H54 (cell line): ENCODE measurements at regions not wholly inside any gene's neighbourhood (a gene's known extent, or its start where the extent isn't known, plus 50 kb on each side); places are given as distances from the start of the nearest gene placed in this dataset.
"Not testable (repeated sequence)": the region's sequence is repeated elsewhere in the genome, so short reads cannot be mapped to it uniquely, and the experiment has no call there.

Experiments used
- DNase-seq: peaks from one replicate; pipeline ENCODE4 v3.0.0; 2011; ENCODE audit warnings: low spot score, mixed read lengths; ENCODE audit not compliant: insufficient read length
- FAIRE-seq: peaks from 3 replicates; lab custom pipeline; 2011; peaks lifted over from hg19 to GRCh38; lab: Jason Lieb, UNC
- POLR2A ChIP-seq: IDR thresholded peaks from 2 replicates; pipeline ENCODE4 v1.6.1; 2011; ENCODE audit warnings: low read depth, mild to moderate bottlenecking, low read length

DNA sequence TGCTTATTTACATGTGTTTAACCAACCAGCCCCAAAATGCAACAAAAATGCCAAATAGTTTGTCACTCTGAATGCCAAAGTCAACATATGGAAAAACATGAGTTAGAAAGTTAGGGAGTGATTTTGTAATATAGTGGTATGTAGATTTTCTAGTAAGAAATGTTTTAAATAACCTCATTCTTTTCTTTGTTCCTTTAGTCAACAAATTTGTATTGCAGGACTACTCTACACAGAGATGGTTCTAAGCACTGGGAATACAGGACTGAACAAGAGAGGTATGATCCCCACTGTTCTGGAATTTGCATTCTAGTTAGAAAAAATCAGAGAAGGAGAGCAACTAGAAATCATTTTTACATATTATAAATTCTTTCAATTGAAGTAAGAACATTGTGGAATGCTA is 218.8 kb upstream of the ANXA10 start:
- no peak for FAIRE-seq
- no peak for TF ChIP-seq POLR2A

DNA sequence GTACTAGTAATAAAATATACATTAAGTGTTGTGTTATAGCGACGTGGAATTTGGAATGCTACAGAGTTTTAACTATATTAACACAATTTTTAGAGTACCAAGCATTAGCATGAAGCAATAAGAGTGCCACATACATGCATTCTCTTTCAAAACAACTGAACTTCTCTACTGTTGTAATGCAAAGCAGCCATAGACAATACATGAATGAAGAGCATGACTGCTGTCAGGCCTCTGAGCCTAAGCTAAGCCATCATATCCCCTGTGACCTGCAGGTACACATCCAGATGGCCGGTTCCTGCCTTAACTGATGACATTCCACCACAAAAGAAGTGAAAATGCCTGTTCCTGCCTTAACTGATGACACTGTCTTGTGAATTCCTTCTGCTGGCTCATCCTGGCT is 216.2 kb upstream of the ANXA10 start:
- DNase-seq, FAIRE-seq: not testable (repeated sequence)

More for the DNA sequence above, 218.8 kb upstream of the ANXA10 start:
- no peak for DNase-seq

- not testable (repeated sequence) for FAIRE-seq, DNase-seq
These were observed 214.5 kb upstream of the ANXA10 start for GRCh38 chr4:167877826-167878225.

GRCh38 chr4:167883266-167883665 is 209.1 kb upstream of the ANXA10 start:
- DNase-seq (no peak), FAIRE-seq (no peak)
- no peak for TF ChIP-seq POLR2A

- DNase-seq (no peak), FAIRE-seq (no peak)
- TF ChIP-seq POLR2A = no peak
These were observed 207.3 kb upstream of the ANXA10 start for GRCh38 chr4:167885071-167885470.

- no peak for FAIRE-seq
- no peak for DNase-seq
- no peak for TF ChIP-seq POLR2A
These were observed 206.5 kb upstream of the ANXA10 start for GRCh38 chr4:167885872-167886271.

GRCh38 chr4:167887726-167888125 is 204.6 kb upstream of the ANXA10 start:
- no peak for DNase-seq
- no peak for FAIRE-seq
- no peak for TF ChIP-seq POLR2A

- FAIRE-seq (no peak), DNase-seq (no peak)
- TF ChIP-seq POLR2A = no peak
These were observed 202.1 kb upstream of the ANXA10 start for GRCh38 chr4:167890226-167890625.

GRCh38 chr4:167893531-167893930 is 198.8 kb upstream of the ANXA10 start:
- DNase-seq = no peak
- no peak for TF ChIP-seq POLR2A
- FAIRE-seq = no peak

DNA sequence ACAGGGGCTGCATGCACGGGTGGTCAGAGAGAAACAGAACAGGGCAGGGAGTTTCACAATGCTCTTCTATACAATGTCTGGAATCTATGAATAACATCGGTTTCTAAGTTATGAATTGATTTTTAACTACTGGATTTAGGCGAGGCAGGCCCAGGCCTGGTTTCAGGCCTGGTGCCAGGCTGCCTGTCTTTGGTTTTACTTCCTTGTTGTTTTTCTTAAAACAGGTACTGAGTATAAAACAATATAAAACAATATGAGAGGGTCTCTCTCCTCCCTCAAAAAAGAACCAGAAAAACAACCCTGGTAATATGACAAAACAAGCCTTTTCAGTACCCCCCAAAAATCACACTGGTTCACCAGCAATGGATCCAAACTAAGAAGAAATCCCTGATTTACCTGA is 196.1 kb upstream of the ANXA10 start:
- DNase-seq = not testable (repeated sequence)

GRCh38 chr4:167897116-167897515 is 195.2 kb upstream of the ANXA10 start:
- FAIRE-seq (no peak), DNase-seq (no peak)
- TF ChIP-seq POLR2A = no peak

More for the DNA sequence above, 196.1 kb upstream of the ANXA10 start:
- FAIRE-seq = not testable (repeated sequence)

DNA sequence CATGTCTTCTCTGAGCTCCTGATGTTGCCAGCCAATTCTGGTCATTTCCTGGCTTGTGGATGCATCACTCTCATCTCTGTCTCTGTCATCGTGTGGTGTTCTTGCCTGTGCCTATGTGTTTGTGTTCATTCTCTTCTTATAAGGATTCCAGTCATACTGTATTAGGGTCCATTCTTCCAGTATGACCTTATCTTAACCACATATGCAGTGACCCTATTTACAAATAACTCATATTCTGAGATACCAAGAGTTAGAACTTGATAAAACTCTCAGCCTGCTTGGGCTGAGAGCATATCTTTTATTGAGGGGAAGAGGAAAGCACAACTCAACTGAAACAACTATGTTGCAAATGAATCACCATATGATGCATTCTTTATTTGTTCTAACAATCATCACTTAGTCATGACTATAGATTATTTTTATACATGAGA is 189.0 kb upstream of the ANXA10 start:
- DNase-seq (no peak), FAIRE-seq (peak; percentile 75)
- no peak for TF ChIP-seq POLR2A

GRCh38 chr4:167906851-167907250 is 185.5 kb upstream of the ANXA10 start:
- no peak for DNase-seq
- FAIRE-seq = no peak
- TF ChIP-seq POLR2A = no peak

GRCh38 chr4:167908816-167909215 is 183.5 kb upstream of the ANXA10 start:
- DNase-seq (no peak), FAIRE-seq (no peak)
- no peak for TF ChIP-seq POLR2A

- DNase-seq = not testable (repeated sequence)
These were observed 179.8 kb upstream of the ANXA10 start for GRCh38 chr4:167912535-167912934.

GRCh38 chr4:167918077-167918476 is 174.3 kb upstream of the ANXA10 start:
- no peak for DNase-seq
- TF ChIP-seq POLR2A = no peak
- FAIRE-seq = no peak

More at GRCh38 chr4:167912535-167912934, 179.8 kb upstream of the ANXA10 start:
- FAIRE-seq = not testable (repeated sequence)
